ENCODE measurements at regions not wholly inside any gene's neighbourhood (a gene's known extent, or its start where the extent isn't known, plus 50 kb on each side); places are given as distances from the start of the nearest gene placed in this dataset.

DNA sequence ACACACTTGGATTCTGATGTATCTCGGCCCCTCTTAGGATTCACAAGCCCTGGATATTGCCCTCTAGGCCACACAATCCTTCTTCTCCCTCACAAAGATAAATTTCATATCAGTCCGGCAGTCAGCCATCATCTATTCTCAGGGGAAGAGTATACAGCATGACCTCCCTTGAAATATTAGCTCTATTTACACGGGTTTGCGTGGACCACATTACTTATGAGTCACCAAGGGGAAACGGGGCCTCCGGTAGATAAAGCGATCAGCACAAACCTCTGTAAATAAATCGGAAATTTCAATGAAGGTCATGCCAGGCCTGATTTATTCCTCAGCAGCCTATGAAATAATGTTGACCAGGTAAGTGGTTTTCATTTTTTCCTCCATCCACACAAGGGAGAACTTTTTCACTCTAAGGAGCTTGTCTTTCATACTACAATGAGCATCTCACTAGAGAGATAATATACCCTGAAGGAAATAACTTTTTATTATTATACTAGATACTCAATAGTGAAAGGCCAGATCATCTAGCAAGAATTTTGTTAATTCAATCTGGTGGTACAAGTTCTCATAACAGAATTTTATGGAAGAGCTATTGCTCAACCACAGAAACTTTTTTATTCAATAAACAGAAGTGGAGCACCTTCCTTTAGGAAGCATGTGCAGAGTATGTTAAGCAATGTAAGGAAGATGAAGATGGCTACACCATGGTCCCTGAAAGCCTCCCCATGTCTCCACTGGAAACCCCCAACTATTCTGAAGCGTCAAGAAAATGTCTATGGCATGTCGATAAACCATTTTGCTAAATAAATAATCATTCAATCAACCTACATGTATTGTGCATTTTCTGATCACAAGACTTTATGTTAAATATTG lies 125.2 kb upstream of the PIK3C3 start:
- DNase-seq, result no peak

DNA sequence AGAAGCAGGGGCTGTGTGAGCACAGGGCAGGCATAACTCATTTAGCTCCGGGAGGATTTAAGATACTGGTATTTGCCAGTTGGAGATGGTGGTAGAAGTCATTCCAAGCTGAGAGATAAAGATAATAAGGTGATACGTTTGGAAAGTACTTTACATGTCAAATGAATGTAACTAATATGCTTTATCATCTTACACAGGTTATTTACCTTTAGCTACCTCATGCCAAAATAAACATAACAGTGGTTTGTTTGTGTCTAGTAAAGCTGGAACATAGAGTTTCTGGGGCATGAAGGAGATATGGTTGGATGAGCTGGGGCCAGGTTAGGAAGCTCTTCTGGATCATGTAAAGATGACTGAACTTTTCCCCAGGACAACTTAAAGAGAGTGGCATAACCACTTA lies 126.9 kb upstream of the PIK3C3 start:
- DNase-seq, result no peak

DNA sequence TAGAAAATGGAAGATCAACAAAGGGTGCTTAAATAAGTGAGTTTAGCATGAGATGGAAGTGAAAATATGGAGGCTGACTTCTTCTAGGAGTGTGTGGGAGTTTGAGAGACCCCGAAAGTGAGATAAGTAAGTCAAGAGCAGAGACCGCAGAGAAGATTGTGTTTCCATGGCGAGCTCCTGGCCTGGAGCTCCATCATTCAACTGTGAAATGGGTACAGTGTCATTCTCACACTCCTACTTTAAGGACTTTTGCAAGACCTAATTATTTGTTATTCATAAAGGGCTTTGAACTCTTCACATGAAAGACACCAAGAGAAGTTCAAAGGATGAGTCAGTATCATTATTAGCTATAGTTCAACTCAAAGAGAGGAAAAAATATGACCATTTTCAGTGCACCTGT lies 134.2 kb upstream of the PIK3C3 start:
- no peak for DNase-seq

DNA sequence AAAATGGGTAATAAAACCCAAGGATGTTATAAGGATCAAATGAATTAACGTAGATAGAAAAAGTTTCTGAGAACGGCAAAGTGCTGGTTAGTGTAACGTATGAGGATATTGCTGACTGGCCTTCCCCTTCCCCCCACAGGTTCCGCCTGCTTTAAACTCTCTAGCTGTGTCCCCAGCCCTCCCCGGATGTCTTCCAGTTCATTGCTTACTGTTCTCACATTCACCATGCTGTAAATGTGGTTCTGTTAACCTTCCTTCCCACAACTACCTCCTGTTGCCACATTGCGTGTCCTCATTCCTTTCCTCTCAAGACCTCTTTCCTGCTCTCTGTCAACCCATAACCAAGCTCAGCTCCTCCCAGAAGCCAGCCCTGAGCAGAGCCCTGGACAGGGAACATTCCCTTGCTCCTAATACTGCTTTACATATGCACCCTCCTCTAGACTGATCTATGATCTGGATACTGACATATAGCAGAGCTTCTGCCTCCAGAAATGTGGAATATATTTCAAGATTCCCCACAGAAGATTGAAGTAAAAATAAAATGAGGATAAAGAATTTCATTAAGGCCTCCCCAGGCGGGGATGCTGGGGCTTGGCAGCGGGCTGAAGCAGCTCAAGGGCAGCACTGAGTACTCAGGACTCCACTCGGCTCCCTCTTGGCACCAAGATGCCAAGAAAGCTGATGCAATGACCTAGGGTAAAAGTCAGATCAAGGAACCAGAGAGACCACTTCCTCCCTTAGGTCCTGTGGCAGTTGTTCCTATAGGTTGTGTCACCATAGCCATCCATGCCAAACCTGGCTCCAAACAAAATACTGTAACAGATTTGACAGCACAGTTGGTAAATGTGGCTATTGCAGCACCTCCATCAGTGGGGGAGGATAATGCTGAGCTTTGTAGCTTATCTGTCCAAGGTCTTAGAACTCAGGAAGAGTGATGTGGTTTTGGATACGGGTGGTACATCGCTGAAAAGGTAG lies 136.4 kb upstream of the PIK3C3 start:
- DNase-seq, result no peak

DNA sequence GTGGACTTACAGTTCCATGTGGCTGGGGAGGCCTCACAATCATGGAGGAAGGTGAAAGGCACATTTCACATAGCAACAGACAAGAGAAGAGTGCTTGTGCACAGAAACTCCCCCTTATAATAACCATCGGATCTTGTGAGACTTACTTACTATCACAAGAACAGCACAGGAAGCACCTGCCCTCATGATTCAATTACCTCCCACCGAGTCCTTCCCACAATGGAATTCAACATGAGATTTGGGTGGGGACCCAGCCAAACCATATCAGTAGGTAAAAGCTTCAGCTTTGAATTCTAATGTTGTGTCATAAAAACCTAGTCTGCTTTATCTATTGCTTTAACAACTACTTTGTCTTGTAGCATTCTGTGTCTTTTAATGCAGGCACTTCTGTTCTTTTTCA lies 140.4 kb upstream of the PIK3C3 start:
- no peak for DNase-seq

DNA sequence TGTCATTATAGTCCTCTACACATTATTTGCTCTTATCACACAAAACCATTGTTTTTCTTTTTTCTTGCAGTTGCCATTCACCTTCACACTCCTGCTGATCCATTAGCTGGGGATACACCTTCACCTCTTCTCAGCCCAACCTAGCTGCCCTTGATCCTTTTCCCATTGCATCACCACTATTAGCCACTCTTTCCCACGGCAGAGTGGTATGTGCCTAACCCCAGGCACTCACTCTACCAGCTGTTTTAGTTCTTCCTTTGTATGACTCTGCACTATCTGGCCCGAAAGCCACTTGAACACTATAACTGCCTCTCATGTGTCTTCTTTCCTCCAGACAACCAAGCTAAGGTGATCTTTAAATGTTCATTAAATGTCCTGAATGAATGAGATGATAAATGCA lies 145.4 kb upstream of the PIK3C3 start:
- DNase-seq, result no peak

DNA sequence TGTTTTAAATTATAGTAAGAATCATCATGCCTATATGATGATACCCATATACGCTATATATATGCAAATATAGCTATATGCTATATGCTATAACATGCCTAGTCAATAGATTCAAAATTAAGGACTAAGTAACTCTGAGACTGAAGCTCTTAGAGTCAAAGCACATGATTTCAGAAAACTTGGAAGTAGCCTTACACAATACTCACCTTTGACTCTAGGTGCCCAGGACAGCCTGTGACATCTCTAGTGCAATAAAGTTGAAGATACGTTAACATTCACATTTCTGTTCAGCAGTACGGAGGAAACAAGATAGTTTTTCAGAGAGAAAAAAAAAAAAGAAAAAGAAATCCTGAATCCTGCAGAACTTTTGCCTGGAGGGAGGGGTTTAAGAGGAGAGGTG lies 149.7 kb upstream of the PIK3C3 start:
- DNase-seq, result no peak

DNA sequence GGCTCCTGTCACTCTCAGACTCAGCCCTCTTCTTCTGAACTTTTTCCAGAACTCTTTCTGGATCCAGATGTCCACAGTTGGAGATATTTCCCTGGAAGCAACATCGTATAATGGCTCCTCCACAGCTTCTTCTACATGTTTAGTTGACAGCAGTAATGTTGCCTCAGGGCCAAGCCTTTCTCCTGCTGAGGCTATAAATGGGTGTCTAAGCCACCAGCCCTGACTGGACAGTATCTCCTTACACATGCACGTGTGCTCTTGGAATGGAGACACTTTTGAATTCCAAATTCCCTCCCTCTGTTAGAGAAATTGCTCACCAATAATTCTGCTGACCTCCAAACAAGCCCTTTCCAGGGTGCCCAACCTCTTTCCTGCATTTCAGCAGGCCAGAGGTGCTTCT lies 156.2 kb upstream of the PIK3C3 start:
- no peak for DNase-seq

DNA sequence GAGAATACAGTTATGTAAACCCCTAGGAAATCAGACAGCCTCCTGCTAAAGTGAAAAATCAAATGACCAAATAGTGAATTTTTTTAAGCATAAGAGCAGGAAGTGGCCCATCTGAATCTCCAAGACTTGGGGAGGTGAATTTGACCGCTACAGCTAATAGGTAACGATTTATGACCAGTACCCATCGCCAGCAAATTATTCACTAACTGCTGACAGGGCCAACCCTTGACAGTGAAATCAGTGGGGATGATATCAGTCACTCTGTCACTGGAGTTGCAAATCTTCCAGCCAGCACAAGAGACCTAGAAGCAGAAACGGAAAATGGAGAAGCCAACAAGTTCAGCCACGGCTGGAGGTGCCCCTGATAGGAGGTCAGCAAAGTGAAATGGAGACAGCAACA lies 164.3 kb upstream of the PIK3C3 start:
- DNase-seq, result no peak

DNA sequence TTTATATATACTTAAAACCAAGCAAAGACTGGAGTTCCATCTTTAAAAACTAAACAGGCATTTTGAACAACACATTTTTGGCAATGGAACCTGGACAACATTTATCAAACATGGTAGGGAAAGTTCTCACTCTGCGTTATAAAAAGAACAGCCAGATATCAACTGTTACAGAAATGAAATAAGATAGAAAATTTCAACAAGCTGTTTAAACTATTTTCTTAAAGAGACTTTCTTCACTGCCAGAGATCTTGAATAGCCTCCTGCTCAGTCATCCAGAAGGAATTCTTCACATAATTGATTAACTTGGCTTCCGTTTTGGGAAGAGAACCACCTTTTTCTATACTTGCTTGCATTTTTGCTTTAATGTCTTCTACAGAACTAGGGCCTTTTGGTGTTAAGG lies 166.0 kb upstream of the PIK3C3 start:
- no peak for DNase-seq

DNA sequence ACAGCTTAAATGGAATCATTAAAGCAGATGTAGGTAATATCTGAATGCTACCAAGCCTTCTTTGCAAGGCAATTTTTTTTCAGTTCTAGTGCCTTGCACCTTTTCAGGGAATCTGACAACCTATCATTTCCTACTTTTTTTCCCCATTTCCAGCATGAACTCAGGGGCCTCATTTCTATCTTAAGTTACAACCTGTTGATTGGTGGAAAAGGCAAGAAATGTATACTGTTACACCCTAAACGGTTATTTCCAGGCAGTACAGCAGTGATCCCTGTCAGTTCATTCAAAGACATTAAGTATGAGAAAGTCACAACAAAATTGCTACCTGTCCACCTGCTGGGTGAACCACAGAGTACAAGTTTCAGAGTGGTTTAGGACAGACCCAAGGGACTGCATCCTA lies 171.2 kb upstream of the PIK3C3 start:
- DNase-seq, result no peak

DNA sequence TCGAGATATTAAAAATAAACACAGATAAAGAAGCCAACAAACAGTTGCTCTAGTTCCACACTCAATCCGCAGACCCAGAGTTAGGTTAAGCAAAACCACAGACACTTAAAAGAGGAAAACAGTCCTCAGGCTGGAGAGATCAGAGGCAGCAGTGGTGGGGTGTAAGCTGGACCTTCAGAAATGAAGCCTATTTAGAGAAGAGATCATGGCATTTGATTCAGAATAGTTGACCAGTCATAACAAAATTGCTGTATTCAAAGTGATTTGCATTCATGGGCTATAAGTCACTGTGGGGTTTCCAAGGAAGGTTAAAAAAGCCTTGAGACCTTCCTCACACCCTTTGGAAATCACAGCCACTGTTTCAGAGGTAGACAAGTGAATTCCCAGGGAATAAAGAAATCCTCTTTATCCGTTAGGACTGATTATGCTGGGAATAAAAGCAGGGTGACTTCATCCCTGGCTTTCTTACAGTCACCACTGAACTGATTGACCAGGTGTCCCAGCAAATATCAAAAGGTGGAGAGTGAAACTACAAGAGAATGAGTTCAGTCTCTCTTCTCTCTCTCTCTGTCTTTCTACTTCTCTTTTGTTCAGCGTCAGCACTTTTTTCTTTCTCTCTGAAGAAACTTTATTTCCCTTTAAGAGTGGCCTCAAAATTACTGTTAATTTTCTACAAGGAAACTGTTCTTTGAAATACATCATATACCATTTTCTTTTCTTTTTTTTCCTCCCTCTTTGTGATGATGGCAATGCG lies 171.8 kb upstream of the PIK3C3 start:
- DNase-seq, result no peak

DNA sequence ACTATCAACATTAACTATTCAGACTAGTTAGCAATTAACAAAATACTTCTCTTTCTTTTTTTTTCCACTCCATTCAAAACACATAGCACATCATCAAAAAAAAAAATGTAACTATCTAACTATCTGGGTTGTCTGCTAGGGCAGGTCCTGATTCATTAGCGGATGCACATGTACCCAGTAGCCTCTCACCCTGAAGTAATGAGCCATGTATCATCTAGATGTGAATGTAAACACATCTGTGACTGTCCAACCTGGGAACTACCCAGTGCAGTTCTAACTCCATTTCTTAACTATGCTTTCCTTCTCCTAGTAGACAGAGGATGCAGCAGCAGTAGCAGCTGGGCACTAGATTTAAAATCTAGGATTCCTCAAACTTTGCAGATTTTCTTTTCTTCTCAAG lies 183.1 kb upstream of the PIK3C3 start:
- no peak for DNase-seq

DNA sequence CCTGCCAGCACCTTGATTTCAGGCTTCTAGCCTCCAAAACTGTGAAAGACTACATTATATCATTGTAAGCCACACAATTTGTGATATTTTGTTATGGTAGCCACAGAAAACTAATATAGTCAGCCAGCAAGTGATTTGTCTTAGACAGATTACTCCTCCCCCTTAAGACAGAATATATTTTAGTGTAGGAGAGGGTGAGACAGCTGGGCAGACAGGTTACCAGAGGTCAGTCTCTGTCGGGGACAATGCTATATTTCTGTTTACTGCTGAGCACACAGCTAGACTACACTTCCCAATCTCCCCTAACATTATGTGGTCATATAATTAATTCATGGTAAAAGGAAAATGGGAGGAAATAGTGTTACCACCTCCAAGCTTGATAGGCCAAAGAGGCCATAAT lies 185.8 kb upstream of the PIK3C3 start:
- no peak for DNase-seq

DNA sequence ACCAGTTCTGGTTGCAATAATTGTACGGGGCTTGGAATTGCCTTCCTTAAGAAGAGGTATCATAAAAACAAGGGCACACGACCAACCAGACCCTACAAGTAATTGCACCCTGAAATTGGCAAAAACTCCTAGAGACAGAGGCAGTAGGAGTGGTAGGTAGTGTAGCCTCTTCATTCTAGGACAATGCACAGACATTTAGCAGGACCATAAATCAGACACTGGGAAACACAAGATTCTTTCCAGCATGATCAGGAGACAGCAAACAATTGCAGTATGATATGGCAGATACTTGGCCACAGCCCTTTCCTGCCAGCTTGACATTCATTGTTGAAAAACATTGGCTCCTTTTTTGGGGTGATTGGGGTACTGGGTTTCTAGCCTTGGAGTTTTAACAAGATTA lies 186.6 kb upstream of the PIK3C3 start:
- no peak for DNase-seq

DNA sequence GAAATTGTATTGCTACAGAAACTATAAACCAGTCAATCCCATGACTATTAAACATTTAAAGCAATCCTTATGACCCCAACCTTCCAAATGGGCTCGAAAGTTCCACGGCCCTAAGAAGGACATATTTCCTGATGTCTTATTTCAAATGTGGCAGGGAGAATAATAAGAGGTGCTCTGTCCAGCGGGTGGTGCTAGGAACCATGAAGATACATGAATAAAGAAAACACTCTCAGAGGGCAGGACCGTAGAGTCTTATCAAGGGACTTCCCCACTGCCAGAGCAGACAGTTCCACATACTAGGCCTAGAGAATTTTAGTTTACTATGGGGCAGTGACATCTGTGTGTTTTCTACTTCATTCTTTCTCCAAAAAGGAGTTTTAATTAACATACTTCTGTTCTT lies 187.1 kb upstream of the PIK3C3 start:
- DNase-seq, result no peak

DNA sequence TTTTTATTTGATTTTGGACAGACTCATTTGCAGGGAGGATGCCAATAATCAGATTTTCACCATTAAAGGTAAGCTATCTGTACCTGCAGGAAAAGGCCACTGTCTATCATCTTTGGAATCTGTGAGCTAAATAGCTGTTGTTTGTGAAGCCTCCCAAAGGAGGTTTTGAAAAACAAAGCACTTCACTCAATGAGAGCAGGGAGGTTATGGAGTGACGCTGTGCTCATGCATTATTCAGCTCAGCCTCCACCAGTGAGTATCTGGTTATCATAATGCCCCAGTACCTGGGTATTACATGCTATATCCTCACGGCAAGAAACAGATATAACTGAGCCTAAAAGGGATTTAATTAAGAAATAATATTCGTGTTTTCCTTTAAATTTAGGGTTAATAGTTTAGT lies 189.6 kb upstream of the PIK3C3 start:
- no peak for DNase-seq

DNA sequence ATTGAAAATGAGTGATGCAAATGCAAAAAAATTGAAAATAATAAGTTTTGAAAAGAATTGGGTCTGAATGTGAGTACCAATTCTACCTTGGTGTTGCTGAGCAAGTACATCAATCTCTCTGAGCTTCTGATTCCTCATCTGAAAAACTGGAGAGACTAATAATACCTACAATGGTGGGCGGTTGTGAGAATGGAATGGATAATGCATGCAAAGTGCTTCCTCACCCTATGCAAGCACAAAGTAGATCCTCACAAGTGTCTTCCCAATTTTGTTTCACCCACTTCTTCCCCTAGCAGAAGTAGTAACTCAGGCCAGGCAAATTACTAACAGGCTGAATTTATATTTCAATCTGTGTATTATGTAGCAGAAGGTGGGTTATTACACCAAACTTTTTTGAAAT lies 191.7 kb upstream of the PIK3C3 start:
- no peak for DNase-seq

DNA sequence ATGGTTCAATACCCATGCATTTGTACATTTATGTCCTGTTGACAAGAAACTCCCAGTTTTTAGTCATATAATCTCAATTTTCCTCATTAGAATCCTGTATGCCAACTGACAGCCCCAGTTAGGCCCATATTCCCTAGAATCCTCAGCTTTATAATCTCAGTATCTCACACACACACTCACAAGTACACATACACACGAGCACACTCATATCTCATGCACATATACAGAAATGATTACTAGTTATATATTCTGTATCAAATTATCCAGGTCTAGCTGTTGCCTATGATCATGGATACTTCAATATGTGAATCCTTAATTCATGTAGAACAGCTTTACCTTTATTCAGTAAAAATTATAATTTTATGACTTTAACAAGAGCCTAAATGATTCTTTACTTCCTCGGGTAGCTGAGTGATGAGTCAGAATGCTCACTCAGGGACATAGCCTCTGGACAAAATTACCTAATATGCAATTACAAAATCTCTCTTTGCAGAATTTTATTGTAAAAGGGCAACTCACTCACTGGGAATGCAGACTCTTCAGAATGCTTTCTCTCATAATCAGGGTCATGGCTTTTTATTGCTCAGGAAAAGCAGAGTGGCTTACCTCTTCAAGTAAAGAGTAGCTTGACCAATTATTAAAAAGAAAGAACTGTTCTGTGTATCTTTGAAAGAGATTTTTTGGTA lies 193.6 kb upstream of the PIK3C3 start:
- no peak for DNase-seq

DNA sequence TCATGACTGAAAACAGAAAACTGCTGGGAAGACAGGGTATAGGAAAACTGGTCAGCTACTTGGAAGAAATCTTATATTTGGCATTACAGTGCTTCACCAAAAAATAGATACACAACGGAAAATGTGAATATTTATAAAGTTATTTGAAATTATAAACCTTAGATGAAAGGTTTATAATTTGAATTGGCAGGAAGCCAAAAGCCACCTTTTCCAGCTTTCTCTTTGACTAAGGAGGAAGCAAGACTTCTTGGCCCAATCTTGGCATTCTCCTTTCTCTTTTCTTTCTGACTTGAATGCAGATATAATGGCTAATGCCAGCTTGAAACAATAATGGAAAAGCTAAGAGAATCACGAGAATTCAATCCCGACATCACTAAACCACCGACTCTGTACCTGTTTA lies 196.5 kb upstream of the PIK3C3 start:
- no peak for DNase-seq

DNA sequence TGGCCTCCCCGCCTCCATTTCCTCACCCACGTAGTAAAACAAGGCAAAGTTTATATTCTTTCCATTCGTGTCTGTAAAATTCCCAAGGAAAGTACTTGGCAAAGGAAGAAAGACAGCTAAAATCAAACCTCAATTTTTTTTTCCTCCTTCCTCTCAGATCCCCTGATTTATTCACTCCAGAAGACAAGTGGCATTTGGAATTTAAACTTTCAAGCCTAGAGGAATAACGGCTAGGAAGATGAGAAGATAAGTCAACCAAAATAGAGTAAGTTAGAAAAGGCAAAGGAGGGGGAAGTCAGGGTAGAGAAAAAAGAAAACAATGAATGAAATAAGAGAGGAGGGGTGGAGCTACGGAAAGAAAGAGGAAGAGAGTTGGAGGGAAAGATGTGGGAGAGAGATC lies 198.9 kb upstream of the PIK3C3 start:
- DNase-seq, result no peak

DNA sequence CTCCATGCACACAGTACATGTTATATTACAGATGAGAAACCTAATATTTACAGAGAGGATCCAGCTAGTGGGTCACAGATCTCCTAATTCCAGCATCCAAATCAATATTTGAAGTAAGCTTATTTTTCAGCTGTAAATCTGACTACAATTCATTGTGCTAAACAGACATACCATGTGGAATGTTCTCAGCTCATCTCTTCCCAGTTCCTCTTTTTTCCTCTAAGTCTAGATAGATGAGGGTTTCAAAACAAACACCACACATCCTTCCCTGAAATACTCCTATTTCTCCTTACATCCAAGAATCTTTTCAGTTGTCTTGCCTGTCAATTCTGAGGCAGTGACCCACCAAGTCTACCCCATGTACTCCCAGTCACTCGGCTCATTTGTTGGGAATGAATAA lies 200.7 kb upstream of the PIK3C3 start:
- DNase-seq, result no peak

DNA sequence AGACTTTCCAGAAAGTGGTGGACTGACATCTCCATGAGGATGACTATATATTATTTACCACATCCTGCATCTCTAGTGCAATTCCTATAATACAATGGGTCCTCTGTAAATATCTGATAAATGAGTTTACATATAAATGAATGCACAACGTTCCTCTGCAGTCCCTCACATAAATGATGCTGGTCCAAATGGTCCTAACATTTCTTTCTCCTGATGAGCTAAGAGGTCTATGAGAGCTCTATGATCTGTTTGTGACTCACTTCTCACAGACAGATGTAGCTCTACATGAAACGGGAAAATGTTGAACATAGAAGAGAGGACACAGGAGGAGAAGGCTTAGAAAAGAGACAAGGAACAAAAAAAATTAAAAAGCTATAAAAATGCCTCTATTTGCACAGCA lies 201.2 kb upstream of the PIK3C3 start:
- DNase-seq, result no peak
